ENCODE measurements at regions not wholly inside any gene's neighbourhood (a gene's known extent, or its start where the extent isn't known, plus 50 kb on each side); places are given as distances from the start of the nearest gene placed in this dataset.
A peak's percentile ranks its signal among the peaks of the same experiment; 100 is the strongest.

- TF ChIP-seq CTCF (IDR thresholded peaks at IDR 0.05; ENCODE audit: insufficient read depth, low read length, severe bottlenecking): no peak
- H3K36me3 ChIP-seq (ENCODE audit: control insufficient read depth, insufficient read depth, low read length): no peaks in the 10 kb centered on the region
- no peak overlapping the region for H3K4me3 ChIP-seq (ENCODE audit: low read depth, low read length)
- DNase-seq (ENCODE audit: low read depth) (no peak), FAIRE-seq (no peak)
- no peaks in the 10 kb centered on the region for H3K27me3 ChIP-seq (ENCODE audit: control insufficient read depth, insufficient read depth, low read length)
Observed at GRCh38 chr2:146944601-146945000, 900.2 kb upstream of the ACVR2A start.

DNA sequence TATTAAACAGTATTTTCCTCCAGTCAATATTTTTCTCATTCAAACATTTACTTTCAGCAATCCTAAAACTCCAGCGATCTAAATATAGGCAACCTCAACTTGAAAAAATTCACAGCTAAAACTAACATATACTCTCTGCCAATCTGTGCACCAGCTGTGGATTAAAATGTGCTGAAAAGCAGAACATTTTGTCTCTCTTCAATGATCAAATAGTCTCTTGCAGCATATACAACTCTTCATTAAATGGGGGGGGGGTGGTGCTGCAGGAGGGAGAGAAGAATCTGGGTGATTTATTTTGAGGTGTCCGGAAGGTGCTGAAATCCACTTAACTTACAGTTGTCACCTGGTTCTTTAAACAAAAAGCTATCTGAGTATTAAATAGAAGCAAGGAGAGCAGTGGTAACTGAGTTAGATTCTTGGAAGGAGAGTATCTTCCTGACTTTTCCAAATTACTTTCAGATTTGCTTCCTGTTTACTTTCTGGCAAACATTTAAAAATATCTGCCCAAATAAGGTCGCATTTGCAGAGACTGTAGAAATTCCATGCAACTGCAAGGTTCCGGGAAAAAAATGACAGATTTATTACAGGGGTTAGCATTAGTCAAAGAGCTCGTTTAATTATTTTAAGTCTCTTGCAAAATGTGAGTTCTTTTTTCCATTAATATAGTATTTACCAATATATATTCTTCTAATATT lies 904.7 kb upstream of the ACVR2A start:
- no peaks in the 10 kb centered on the region for H3K27me3 ChIP-seq (ENCODE audit: control insufficient read depth, insufficient read depth, low read length)
- FAIRE-seq (no peak), DNase-seq (ENCODE audit: low read depth) (no peak)
- no peak for TF ChIP-seq CTCF (IDR thresholded peaks at IDR 0.05; ENCODE audit: insufficient read depth, low read length, severe bottlenecking)
- no peak overlapping the region for H3K4me3 ChIP-seq (ENCODE audit: low read depth, low read length)
- H3K36me3 ChIP-seq (ENCODE audit: control insufficient read depth, insufficient read depth, low read length): no peaks in the 10 kb centered on the region

DNA sequence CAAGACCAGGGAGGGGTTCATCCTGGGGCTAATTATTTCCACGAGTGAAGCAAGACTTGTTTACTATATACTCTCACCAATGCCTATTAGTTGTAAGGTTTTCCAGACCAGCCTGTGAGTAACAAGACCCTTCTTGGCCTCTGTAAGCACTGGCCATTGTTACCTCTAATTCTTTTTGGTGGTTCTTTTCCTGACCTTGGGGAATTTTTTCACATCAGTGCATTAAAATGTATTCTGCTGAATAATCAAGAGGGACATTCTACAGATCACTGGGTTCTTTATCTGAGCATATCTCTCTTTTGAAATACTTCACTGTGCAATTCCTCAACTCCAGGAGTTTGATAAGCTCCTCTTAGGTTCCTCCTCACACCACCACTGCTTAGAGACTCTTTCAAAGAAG lies 909.9 kb upstream of the ACVR2A start:
- H3K27me3 ChIP-seq (ENCODE audit: control insufficient read depth, insufficient read depth, low read length): no peaks in the 10 kb centered on the region
- FAIRE-seq (no peak), DNase-seq (ENCODE audit: low read depth) (no peak)
- no peaks in the 10 kb centered on the region for H3K36me3 ChIP-seq (ENCODE audit: control insufficient read depth, insufficient read depth, low read length)
- H3K4me3 ChIP-seq (ENCODE audit: low read depth, low read length): no peak overlapping the region
- no peak for TF ChIP-seq CTCF (IDR thresholded peaks at IDR 0.05; ENCODE audit: insufficient read depth, low read length, severe bottlenecking)

- Histone ChIP-seq H3K4me3 (ENCODE audit: low read depth, low read length) (no peak overlapping the region), H3K27me3 (ENCODE audit: control insufficient read depth, insufficient read depth, low read length) (no peaks in the 10 kb centered on the region), H3K36me3 (ENCODE audit: control insufficient read depth, insufficient read depth, low read length) (no peaks in the 10 kb centered on the region)
- no peak for TF ChIP-seq CTCF (IDR thresholded peaks at IDR 0.05; ENCODE audit: insufficient read depth, low read length, severe bottlenecking)
- no peak for FAIRE-seq
- DNase-seq (ENCODE audit: low read depth): no peak
Observed at GRCh38 chr2:146931109-146931508, 913.7 kb upstream of the ACVR2A start.

DNA sequence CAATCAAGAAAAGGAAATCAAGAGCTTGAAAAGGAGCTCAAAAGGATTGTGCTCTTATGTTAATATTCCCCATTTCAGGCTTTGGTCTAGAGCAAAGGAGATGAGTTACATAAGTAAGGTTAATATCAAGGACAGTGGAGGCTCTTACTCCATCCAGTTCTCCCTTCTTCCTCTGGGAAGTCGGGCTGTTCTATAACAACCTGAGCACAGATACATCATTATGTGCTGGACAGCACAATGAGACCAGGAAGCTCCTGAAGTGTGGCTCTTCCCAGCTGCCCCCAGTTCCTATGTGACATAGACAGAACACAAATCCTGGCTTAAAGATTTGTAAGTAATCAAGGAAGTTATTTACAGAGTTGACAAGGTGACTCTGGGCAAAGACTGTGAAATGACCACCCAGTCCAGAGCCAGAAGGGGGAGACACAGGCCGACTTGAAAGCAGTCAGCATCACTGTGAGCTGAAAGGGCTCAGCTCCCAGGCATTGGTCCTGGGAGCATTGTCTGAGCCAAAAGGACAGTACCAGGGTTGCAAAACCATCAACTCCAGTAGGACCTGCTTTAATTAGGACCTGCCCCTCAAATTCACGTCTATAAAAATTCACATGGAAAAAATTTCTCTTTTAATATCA lies 917.6 kb upstream of the ACVR2A start:
- peak; percentile 78 for TF ChIP-seq CTCF (IDR thresholded peaks at IDR 0.05; ENCODE audit: insufficient read depth, low read length, severe bottlenecking)
- DNase-seq (ENCODE audit: low read depth): peak; percentile 56
- peak; percentile 82 for FAIRE-seq
- H3K4me3 ChIP-seq (ENCODE audit: low read depth, low read length): no peak overlapping the region
- no peaks in the 10 kb centered on the region for H3K36me3 ChIP-seq (ENCODE audit: control insufficient read depth, insufficient read depth, low read length)
- no peaks in the 10 kb centered on the region for H3K27me3 ChIP-seq (ENCODE audit: control insufficient read depth, insufficient read depth, low read length)

All from bronchial epithelial cell (primary cell).